ENCODE measurements at regions not wholly inside any gene's neighbourhood (a gene's known extent, or its start where the extent isn't known, plus 50 kb on each side); places are given as distances from the start of the nearest gene placed in this dataset.
"Not testable (repeated sequence)": the region's sequence is repeated elsewhere in the genome, so short reads cannot be mapped to it uniquely, and the experiment has no call there.

GRCh38 chr5:118301696-118302095 is 686.7 kb downstream of the DTWD2 start:
- in situ Hi-C loops (cut with MboI; ENCODE audit: low pct_unique_long_range_greater_than_20kb in 2 of 9, low sequenced_read_pairs in 9 of 9, unreplicated experiment in 9 of 9): no loop called here
- Histone ChIP-seq H3K4me3 (no peak overlapping the region), H3K4me1 (replicated peaks in 1 of 2) (peaks cover 0 to 5% of the 10 kb centered on the region in 2 donors), H3K27ac (no peak overlapping the region)
- WGBS, 10 experiments: 46 to 94% (median 80%) methylated on average over 2 to 3 of the region's 3 CpGs; no CpG with 5 or more reads in 2 of the 10 experiments
- ATAC-seq (replicated peaks in 6 of 8): no peak

- H3K4me1 ChIP-seq (replicated peaks in 1 of 2): peaks cover 0 to 4% of the 10 kb centered on the region in 2 donors
- no peak overlapping the region for H3K4me3 ChIP-seq
- H3K27ac ChIP-seq: no peak overlapping the region
- WGBS, 10 experiments: 13 to 59% (median 25%) methylated on average over 1 to 5 of the region's 5 CpGs
- in situ Hi-C loops (cut with MboI; ENCODE audit: low pct_unique_long_range_greater_than_20kb in 2 of 9, low sequenced_read_pairs in 9 of 9, unreplicated experiment in 9 of 9): no loop called here
- no peak for ATAC-seq (replicated peaks in 6 of 8)
These were observed 693.3 kb downstream of the DTWD2 start for GRCh38 chr5:118295045-118295444.

GRCh38 chr5:118293378-118293777 is 695.0 kb downstream of the DTWD2 start:
- WGBS, 10 experiments: 0 to 100% (median 37%) methylated on average over 1 to 2 of the region's 2 CpGs; no CpG with 5 or more reads in 3 of the 10 experiments
- no peak overlapping the region for H3K4me3 ChIP-seq
- H3K27ac ChIP-seq: no peak overlapping the region
- H3K4me1 ChIP-seq (replicated peaks in 1 of 2): peaks cover 0 to 4% of the 10 kb centered on the region in 2 donors
- peak in 1 of 8 experiments; percentile 25 for ATAC-seq (replicated peaks in 6 of 8)
- in situ Hi-C loops (cut with MboI; ENCODE audit: low pct_unique_long_range_greater_than_20kb in 2 of 9, low sequenced_read_pairs in 9 of 9, unreplicated experiment in 9 of 9): no loop called here

DNA sequence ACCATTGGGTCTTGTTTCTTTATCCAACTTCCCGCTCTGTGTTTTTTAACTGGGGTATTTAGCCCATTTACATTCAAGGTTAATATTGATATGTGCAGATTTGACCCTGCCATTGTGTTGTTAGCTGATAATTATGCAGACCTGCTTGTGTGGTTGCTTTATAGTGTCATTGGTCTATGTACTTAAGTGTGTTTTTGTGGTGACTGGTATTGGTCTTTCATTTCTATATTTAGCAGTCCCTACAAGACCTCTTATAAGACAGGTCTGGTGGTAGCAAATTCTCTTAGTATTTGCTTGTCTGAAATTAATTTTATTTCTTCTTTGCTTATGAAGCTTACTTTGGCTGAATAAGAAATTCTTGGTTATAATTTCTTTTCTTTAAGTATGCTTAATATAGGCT is 698.1 kb downstream of the DTWD2 start:
- Histone ChIP-seq H3K4me1 (replicated peaks in 1 of 2) (peaks cover 0 to 4% of the 10 kb centered on the region in 2 donors), H3K4me3 (no peak overlapping the region), H3K27ac (no peak overlapping the region)
- WGBS, 10 experiments: 44 to 100% (median 79%) methylated on average over 1 of the region's 1 CpG; no CpG with 5 or more reads in 2 of the 10 experiments
- no peak for ATAC-seq (replicated peaks in 6 of 8)
- in situ Hi-C loops (cut with MboI; ENCODE audit: low pct_unique_long_range_greater_than_20kb in 2 of 9, low sequenced_read_pairs in 9 of 9, unreplicated experiment in 9 of 9): no loop called here

DNA sequence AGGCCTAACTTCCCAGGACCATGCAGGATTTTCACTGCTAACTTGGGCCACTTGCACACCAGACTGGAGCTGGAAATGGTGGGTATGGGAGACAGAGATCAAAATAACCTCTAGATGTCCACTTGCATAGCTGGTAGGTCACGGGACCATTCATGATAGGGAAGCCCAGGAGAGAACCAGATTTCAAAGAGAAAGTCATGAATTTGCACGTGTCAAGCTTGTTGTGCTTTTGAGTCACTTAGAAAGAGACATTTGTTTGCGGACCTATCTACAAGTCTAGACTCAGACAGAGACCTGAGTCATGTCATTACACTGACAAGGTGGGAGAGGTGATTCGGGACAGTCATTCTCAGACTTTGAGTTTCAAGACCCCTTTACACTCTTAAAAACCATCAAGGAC is 704.1 kb downstream of the DTWD2 start:
- ATAC-seq (replicated peaks in 6 of 8); in situ Hi-C loops (cut with MboI; ENCODE audit: low pct_unique_long_range_greater_than_20kb in 2 of 9, low sequenced_read_pairs in 9 of 9, unreplicated experiment in 9 of 9); H3K27ac ChIP-seq; H3K4me3 ChIP-seq: not testable (repeated sequence)
- WGBS, 10 experiments: 0 to 100% methylated on average over 1 of the region's 4 CpGs; no CpG with 5 or more reads in 8 of the 10 experiments
- peaks cover 4 to 12% of the 10 kb centered on the region in 2 donors for H3K4me1 ChIP-seq (replicated peaks in 1 of 2)

DNA sequence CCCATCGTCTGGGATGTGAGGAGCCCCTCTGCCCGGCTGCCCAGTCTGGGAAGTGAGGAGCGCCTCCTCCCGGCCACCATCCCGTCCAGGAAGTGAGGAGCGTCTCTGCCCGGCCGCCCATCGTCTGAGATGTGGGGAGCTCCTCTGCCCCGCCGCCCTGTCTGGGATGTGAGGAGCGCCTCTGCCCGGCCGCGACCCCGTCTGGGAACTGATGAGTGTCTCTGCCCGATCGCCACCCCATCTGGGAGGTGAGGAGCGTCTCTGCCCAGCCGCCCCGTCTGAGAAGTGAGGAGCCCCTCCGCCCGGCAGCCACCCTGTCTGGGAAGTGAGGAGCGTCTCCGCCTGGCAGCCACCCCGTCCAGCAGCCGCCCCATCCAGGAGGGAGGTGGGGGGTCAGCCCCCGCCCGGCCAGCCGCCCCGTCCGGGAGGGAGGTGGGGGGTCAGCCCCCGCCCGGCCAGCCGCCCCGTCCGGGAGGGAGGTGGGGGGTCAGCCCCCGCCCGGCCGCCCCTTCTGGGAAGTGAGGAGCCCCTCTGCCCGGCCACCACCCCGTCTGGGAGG is 705.8 kb downstream of the DTWD2 start:
- H3K4me3 ChIP-seq; ATAC-seq (replicated peaks in 6 of 8); H3K27ac ChIP-seq; in situ Hi-C loops (cut with MboI; ENCODE audit: low pct_unique_long_range_greater_than_20kb in 2 of 9, low sequenced_read_pairs in 9 of 9, unreplicated experiment in 9 of 9): not testable (repeated sequence)
- peaks cover 4 to 24% of the 10 kb centered on the region in 2 donors for H3K4me1 ChIP-seq (replicated peaks in 1 of 2)
- no CpG with 5 or more reads among the region's 42 CpGs for WGBS, 10 experiments

DNA sequence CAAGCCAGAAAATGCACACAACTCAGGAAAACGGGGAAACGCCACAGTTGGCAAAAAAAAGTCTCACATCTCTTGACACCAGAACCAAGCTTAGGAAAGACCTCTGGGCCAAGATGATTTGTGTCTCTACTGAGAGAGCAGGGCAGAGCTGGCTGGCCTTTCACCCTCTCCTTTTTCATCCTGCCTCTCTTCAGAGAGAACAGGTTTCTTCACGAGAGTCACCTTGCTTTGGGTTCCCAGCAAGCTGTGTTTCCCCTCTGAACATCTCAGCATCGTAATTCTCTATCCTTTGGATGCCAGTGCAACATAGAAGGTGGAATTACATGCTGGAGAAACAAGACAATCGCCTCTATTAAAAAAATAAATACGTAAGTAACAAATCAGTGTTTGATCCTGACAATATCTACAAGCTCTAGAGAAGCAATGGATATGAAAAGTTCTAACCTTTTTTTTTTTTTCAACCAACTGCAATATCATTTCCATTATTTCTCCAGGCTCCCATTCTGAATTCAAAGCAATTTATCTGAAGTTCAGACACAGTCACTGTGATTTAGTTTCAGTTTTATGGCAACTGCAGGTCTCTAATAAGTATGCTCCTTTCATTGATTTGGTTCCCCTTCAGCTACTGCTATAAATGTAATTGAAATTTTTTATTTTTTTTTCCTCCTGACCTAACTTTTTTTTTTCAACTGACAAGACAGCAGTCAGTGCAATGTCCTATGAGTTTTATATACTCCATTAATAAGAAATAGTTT is 708.6 kb downstream of the DTWD2 start:
- H3K27ac ChIP-seq: no peak overlapping the region
- in situ Hi-C loops (cut with MboI; ENCODE audit: low pct_unique_long_range_greater_than_20kb in 2 of 9, low sequenced_read_pairs in 9 of 9, unreplicated experiment in 9 of 9): no loop called here
- 37 to 100% (median 78%) methylated on average over 1 to 6 of the region's 6 CpGs; no CpG with 5 or more reads in 1 of the 10 experiments for whole genome bisulfite sequencing, 10 experiments
- peak in 4 of 8 experiments; percentile 15 to 85 (median 62) for ATAC-seq (replicated peaks in 6 of 8)
- H3K4me1 ChIP-seq (replicated peaks in 1 of 2): peaks cover 4 to 24% of the 10 kb centered on the region in 2 donors
- no peak overlapping the region for H3K4me3 ChIP-seq

- in situ Hi-C loops (cut with MboI; ENCODE audit: low pct_unique_long_range_greater_than_20kb in 2 of 9, low sequenced_read_pairs in 9 of 9, unreplicated experiment in 9 of 9): no loop called here
- ATAC-seq (replicated peaks in 6 of 8): no peak
- 0 to 100% (median 90%) methylated on average over 1 of the region's 1 CpG; no CpG with 5 or more reads in 4 of the 10 experiments for WGBS, 10 experiments
These were observed 717.8 kb downstream of the DTWD2 start for GRCh38 chr5:118270526-118270925.

GRCh38 chr5:118258223-118258622 is 730.1 kb downstream of the DTWD2 start:
- H3K27ac ChIP-seq: no peak overlapping the region
- WGBS, 10 experiments: 0 to 91% (median 47%) methylated on average over 1 of the region's 1 CpG
- in situ Hi-C loops (cut with MboI; ENCODE audit: low pct_unique_long_range_greater_than_20kb in 2 of 9, low sequenced_read_pairs in 9 of 9, unreplicated experiment in 9 of 9): no loop called here
- no peaks in the 10 kb centered on the region for H3K4me1 ChIP-seq (replicated peaks in 1 of 2)
- no peak for ATAC-seq (replicated peaks in 6 of 8)
- no peak overlapping the region for H3K4me3 ChIP-seq

More at GRCh38 chr5:118270526-118270925, 717.8 kb downstream of the DTWD2 start:
- no peaks in the 10 kb centered on the region for H3K4me1 ChIP-seq (replicated peaks in 1 of 2)
- no peak overlapping the region for H3K4me3 ChIP-seq
- H3K27ac ChIP-seq: no peak overlapping the region

- ATAC-seq (replicated peaks in 6 of 8): no peak
- H3K27ac ChIP-seq: no peak overlapping the region
- H3K4me3 ChIP-seq: no peak overlapping the region
- in situ Hi-C loops (cut with MboI; ENCODE audit: low pct_unique_long_range_greater_than_20kb in 2 of 9, low sequenced_read_pairs in 9 of 9, unreplicated experiment in 9 of 9): no loop called here
- no peaks in the 10 kb centered on the region for H3K4me1 ChIP-seq (replicated peaks in 1 of 2)
These were observed 731.3 kb downstream of the DTWD2 start for GRCh38 chr5:118257066-118257465.

- in situ Hi-C loops (cut with MboI; ENCODE audit: low pct_unique_long_range_greater_than_20kb in 2 of 9, low sequenced_read_pairs in 9 of 9, unreplicated experiment in 9 of 9): no loop called here
- no peaks in the 10 kb centered on the region for H3K4me1 ChIP-seq (replicated peaks in 1 of 2)
- WGBS, 10 experiments: 0 to 100% (median 77%) methylated on average over 1 to 2 of the region's 2 CpGs; no CpG with 5 or more reads in 3 of the 10 experiments
- no peak overlapping the region for H3K27ac ChIP-seq
- ATAC-seq (replicated peaks in 6 of 8): no peak
- no peak overlapping the region for H3K4me3 ChIP-seq
These were observed 734.9 kb downstream of the DTWD2 start for GRCh38 chr5:118253225-118254061.

DNA sequence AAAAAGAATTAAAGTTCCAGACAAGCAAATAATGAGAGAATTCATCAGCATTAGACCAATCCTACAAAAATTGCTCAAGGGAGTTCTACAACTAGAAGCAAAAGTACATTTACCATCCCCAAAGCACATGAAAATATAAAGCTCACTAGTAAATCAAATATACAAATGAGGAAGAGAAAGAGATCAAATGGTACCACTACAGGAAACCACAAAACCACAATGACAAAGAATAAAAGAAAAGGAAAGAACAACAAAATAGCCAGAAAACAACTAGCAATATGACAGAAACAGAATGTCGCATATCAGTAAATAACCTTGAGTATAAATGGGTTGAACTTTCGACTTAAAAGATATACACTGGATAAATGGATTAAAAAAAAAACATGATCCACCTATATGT is 739.0 kb downstream of the DTWD2 start:
- Histone ChIP-seq H3K27ac (no peak overlapping the region), H3K4me3 (no peak overlapping the region), H3K4me1 (replicated peaks in 1 of 2) (no peaks in the 10 kb centered on the region)
- in situ Hi-C loops (cut with MboI; ENCODE audit: low pct_unique_long_range_greater_than_20kb in 2 of 9, low sequenced_read_pairs in 9 of 9, unreplicated experiment in 9 of 9): no loop called here
- WGBS, 10 experiments: 27 to 90% (median 69%) methylated on average over 2 of the region's 2 CpGs; no CpG with 5 or more reads in 1 of the 10 experiments
- no peak for ATAC-seq (replicated peaks in 6 of 8)

- H3K4me3 ChIP-seq: no peak overlapping the region
- in situ Hi-C loops (cut with MboI; ENCODE audit: low pct_unique_long_range_greater_than_20kb in 2 of 9, low sequenced_read_pairs in 9 of 9, unreplicated experiment in 9 of 9): no loop called here
- 70 to 100% (median 95%) methylated on average over 1 to 3 of the region's 4 CpGs; no CpG with 5 or more reads in 6 of the 10 experiments for WGBS, 10 experiments
- no peak overlapping the region for H3K27ac ChIP-seq
- no peaks in the 10 kb centered on the region for H3K4me1 ChIP-seq (replicated peaks in 1 of 2)
- ATAC-seq (replicated peaks in 6 of 8): peak in 2 of 8 experiments; percentile 54 to 70
These were observed 740.9 kb downstream of the DTWD2 start for GRCh38 chr5:118247458-118247857.

Data from motor neuron (in vitro differentiated cells).